ENCODE measurements at regions not wholly inside any gene's neighbourhood (a gene's known extent, or its start where the extent isn't known, plus 50 kb on each side); places are given as distances from the start of the nearest gene placed in this dataset.

- Histone ChIP-seq H3K9me1 (ENCODE audit: control insufficient read depth, insufficient read depth, low read length) (no peaks in the 10 kb centered on the region), H3K4me3 (no peak overlapping the region), H2AFZ (ENCODE audit: low read depth, low read length) (no peak overlapping the region), H3K79me2 (ENCODE audit: control insufficient read depth, insufficient read depth, low read length) (no peaks in the 10 kb centered on the region), H3K36me3 (ENCODE audit: control insufficient read depth, insufficient read depth, low read length) (no peaks in the 10 kb centered on the region), H3K27me3 (ENCODE audit: control insufficient read depth in 2 of 2, insufficient read depth in 2 of 2, low read length in 2 of 2) (no peaks in the 10 kb centered on the region), H3K4me1 (replicated peaks in 1 of 2; ENCODE audit: control insufficient read depth in 2 of 2, insufficient read depth in 2 of 2, low read length in 2 of 2) (no peaks in the 10 kb centered on the region), H3K9ac (ENCODE audit: insufficient read depth in 1 of 2, low read depth in 2 of 2, low read length in 2 of 2) (no peak overlapping the region), H3K27ac (ENCODE audit: extremely low read depth, low read depth, low read length) (no peak overlapping the region), H3K9me3 (replicated peaks; ENCODE audit: control insufficient read depth, insufficient read depth, low read depth, low read length) (no peaks in the 10 kb centered on the region), H4K20me1 (replicated peaks; ENCODE audit: control insufficient read depth, insufficient read depth, low read length) (no peaks in the 10 kb centered on the region), H3K4me2 (ENCODE audit: insufficient read depth, low read length) (no peak overlapping the region)
- BruUV-seq (replicated peaks) = no TSS peak
- intact Hi-C loops (cut with micrococcal nuclease) = no loop called here
- 21% methylated on average over 9 of the region's 9 CpGs for WGBS (ENCODE audit: insufficient coverage, low coverage, missing lambda C conversion rate)
- POLR2A ChIA-PET = interaction anchor here (1.1 kb wide), 1 partner anchor 32 kb away, joined by 4 read pairs; no protein-coding TSS in a partner anchor
- TF ChIP-seq CTCF (IDR thresholded peaks at IDR 0.05 in 2 of 3, conservative IDR thresholded peaks at IDR 0.05 in 1 of 3; ENCODE audit: insufficient read depth in 2 of 3, low read depth in 1 of 3, low read length in 3 of 3) (no peak), RCOR1 (IDR thresholded peaks at IDR 0.05; ENCODE audit: borderline replicate concordance in 1 of 2, low read depth in 2 of 2, low read length in 2 of 2) (no peak), GABPB1 (CRISPR knock-in tag; IDR thresholded peaks at IDR 0.05) (no peak), E2F3 (CRISPR knock-in tag; IDR thresholded peaks at IDR 0.05) (no peak), PRDM10 (IDR thresholded peaks at IDR 0.05; ENCODE audit: partially characterized antibody) (no peak), SRF (CRISPR knock-in tag; IDR thresholded peaks at IDR 0.05) (no peak), ZNF512 (tag; IDR thresholded peaks at IDR 0.05) (no peak), ZNF165 (CRISPR knock-in tag; IDR thresholded peaks at IDR 0.05; ENCODE audit: borderline replicate concordance) (no peak), ZNF398 (CRISPR knock-in tag; IDR thresholded peaks at IDR 0.05) (no peak)
- DNase-seq (ENCODE audit: extremely low read depth in 1 of 4, low spot score in 3 of 4) = no peak
- no peak for ATAC-seq
- CTCF ChIA-PET (ENCODE audit: low intra/inter-chr PET ratio) = no interaction called here
- no peak for FAIRE-seq
- in situ Hi-C loops (cut with MboI) = no loop called here
Observed at GRCh38 chr4:174041555-174042105, 241.8 kb downstream of the FBXO8 start.

Measured in K562 (cell line).